Left forelimb (tissue), 1 donor: ENCODE measurements at regions not wholly inside any gene's neighbourhood (a gene's known extent, or its start where the extent isn't known, plus 50 kb on each side); places are given as distances from the start of the nearest gene placed in this dataset.

Experiments
- DNase-seq: peaks from one replicate; pipeline ENCODE4 v3.0.0-alpha.2; 2018; ENCODE audit warnings: low spot score

DNA sequence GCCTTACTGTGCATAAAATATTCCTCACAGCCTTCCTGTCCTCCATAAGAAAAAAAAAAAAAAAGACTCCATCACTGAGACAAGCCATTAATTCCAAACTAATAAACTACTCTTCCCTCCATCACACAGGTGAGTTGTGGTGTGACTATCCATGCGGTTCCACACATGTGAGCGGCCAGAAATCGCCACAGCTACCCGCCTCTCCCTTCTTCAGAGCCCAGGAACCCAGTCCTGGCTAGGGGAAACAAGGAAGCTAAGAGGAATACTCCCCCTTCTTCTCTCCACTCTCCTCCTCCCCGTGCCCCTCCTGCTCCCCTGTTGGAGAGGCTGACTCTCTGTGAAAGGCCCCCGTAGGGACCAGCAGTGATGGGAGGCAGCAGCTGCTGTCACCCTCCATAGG is 128.6 kb upstream of the ARID1B start:
- no peak for DNase-seq

DNA sequence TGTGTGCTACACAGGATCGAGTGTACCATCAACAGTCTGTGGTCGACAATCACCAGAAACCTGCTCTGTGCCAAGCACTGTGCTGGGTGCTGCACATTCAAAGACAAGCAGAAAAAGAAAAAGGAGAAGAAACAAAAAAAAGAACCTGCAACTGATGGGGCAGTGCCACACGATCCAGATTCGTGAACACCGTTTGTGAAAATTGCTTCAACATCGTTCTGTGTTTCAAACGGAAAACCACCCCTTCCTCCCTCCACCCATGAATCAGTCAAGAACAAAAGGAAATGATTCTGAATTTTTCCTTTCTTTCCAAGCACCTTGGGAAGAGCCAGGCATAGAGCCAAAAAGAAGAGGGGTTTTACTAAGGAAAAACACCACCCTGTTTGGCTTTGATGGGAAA is 129.2 kb upstream of the ARID1B start:
- no peak for DNase-seq

DNA sequence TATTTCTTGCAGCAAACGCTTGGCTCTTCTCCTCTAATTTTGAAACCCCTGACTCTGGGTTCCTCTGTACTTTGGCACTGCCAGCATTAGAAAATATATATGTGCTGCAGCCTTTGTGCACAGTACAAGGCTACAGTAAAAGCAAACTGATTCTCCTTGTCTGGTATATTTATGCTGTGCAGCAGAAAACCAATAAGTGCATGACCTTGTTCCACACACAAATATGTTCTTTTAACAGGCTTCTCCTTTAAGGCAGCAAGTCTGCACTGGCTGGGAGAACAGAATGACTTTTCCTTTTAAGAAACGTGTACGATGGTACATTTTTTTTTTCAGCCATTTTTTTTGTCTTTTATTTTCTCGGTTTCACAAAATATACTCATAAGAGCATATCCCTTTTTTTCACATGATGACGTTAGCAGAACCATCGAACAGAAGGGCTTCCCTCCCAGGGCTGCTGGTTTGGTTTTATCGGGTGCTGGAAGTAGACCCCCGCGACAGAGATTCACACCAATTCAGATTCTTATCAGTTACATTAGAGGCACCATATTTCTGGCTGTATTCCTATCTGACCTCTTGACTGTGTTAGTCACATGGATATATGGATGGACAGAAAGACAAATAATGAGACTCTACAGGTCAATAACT is 129.9 kb upstream of the ARID1B start:
- no peak for DNase-seq

DNA sequence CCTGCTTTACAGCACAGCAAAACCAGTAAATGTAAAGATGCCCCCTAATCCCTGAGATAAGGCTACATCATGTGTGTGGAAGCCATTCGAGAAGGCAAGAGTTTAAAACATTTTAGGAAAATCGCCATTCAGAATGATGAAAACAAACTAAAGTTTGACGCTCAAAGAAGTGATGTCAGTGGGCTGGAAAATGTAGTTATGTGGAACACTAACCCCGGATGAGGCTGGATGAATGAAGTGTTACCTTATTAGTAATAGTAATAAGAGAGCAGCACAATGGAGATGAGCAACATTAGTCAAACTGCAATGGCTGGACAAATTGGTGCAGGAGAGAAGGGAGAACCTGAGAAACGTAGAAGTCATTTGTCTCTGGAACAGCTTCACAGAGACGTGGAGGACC is 130.7 kb upstream of the ARID1B start:
- no peak for DNase-seq

DNA sequence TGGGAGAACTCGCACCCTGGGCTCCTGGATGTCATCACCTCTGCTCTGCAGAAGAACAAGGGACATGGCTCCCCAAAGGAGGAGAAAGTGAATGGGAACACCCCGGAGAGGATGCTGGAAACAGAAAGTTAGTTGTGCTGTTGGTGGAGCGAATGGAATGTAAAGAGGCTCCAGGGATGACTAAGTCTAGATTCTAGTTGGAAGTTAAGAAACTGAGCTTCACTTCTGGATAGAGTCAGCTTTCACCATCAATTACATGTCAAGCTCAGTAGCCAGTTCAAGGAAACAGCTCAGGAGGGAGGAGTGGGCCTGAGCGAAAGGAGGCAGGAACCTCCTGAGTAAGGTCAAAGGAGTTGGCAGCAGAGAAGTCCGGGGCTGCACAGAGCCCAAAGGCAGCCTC is 132.1 kb upstream of the ARID1B start:
- no peak for DNase-seq

DNA sequence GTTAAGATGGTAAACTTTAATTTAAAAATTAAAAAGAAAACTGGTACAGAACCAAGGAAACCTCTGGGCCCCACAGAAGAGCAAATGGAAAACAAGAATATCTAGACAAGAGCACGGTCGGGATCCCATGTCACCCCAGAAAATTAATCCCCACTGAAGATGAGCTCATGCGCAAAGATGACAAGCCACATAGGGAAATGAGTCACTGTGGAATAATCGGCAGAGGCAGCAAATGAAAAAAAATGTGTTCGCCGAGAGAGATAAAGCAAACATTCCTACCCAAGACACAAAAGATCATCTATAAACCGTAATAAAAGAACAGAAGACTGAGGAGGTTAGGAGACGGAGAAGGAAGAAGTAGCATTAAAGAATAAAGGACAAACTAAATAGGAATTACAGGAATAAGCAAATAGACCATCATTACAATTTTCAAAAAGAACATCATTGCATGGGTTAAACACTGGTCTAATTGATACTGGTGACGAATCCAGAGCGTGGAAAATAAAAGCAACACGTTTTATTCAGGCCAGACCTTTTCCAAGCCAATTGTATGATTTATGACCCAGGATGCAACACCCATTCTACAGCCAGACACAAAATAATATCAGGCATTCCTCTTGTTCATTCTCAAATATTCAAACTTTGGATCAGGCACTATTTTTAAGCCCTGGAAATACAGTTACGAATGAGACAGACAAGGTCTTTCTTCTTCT is 138.0 kb upstream of the ARID1B start:
- no peak for DNase-seq

DNA sequence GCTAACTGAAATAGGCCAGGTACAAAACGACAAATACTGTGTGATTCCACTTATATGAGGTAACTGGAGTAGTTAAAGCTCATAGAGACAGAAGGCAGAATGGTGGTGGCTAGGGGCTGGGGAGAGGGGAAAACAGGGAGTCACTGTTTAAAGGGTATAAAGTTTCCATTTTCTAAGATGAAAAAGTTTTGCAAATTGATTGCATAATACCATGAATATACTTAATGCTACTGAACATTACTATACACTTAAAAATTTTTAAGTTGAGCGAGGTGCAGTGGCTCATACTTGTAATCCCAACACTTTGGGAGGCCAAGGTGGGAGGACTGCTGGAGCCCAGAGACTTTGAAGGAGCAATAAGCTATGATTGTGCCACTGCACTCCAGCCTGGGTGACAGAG is 138.6 kb upstream of the ARID1B start:
- DNase-seq, result no peak

DNA sequence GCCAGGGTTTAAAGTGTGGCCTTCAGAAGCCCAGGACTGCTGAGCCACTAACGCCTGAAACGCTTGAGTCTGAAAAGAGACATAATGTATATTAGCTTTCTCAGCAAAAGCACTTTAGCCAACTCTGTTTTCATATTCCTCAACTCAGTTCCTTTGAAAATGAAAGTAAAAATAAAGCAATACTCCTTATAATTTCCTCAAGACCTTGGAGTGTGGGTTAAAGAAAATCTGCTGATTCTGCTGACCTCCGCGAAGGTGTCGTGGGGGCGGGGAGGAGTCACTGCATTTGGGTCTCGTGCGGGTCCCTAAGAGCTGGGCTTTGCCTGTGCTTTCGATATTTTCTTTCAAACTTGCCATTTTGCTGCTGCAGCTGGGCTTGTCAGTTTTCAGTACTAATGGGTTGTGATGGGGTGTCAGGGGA is 142.2 kb upstream of the ARID1B start:
- DNase-seq, result no peak

DNA sequence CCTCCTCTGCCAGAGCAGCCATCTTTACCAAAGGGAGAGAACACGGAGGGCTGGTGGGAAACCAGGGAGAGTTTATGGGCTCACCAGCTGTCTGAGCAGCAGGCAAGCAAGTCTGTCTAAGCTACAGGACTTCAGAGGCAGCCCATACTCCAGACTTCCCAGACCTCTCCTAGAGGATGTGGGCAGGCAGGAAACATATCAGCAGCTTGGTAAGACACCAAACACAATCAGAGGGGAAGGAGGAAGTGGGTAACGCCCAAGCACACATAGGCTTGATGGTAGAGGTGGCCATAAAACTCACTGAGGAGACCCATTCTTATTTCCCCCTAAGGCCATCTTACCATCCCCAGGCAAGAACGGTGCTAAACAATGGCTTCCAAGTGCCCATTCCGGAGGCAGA is 143.1 kb upstream of the ARID1B start:
- no peak for DNase-seq

DNA sequence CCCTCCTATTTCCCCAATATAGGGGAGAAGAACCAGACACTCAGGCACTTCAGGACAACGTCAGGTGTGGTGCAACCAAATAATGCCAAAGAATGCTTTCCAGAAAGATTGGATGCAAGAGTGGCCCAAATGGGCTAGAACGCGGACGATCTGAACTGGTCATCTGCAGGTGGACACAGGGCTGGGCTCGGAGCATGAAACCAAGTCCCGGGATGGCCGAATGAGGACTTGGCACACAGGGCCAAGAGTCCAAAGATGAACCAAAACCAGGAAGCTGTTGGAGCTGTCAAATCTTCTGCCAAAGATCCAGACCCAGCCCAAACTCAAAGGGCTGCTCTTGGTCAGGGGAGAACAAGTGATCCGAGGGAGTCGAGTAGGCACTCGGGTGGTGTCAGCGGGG is 143.9 kb upstream of the ARID1B start:
- DNase-seq, result no peak

DNA sequence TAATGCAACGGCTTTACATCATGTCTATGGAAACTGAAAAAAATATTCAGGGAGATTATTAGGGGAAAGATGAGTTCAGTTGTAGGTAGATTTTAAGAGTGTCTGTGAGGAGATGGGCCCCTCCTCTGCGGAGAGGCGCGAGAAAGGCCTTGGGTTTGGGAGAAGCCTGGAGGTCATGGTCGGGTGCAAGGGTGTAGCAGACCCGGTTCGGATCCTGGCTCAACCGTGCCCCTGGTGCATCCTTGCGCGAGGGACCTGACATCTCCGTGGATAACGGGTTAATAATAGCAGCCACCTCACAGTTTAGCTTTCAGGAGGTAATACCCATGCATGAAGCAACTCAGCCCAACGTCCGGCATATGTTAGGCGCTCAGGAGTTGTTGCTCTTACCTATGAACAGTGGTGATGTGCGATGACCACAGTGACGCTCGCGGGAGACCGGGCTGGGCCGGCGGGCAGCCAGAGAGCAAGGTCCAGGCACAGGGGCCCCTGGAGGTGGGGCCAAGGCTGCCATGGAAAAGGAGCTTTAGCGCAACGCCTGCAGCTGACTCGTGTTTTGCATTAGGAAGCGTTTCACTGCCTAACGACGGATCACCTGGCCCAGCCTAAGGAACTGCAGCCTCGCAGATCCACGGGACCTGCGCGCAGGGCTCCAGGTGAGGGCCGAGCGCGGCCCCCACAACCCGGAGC is 146.4 kb upstream of the ARID1B start:
- no peak for DNase-seq

DNA sequence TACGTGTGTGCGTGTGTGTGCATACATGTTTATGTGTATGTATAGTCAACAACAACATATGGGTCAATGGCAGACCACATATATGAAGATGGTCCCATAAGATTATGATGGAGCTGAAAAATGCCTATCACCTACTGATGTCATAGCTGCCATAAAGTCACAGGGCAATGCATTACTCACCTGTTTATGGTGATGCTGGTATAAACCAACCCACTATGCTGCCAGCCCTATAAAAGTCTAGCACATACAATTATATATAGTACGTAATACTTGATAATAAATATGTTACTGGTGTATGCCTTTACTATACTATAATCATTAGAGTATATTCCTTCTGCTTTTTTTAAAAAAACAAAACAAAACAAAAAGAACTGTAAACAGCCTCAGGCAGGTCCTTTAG is 148.4 kb upstream of the ARID1B start:
- no peak for DNase-seq

DNA sequence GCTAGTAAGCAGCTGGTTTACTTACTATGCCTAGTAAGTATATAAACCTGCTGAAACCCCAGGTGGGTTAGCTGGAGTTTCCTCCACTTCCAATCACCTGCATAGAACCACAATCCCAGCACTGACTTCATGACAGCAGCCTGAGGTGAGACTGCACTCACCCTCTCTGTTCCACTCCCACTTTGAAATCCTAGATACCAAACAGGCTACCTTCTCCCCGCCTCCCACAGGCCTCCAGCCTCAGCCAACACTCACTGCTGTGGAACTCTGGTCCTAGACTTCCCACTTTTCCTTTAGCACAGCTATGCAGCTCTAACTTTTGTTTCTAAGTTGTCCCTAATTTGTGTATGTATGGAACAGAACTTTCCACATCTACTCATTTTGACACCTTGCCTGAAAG is 149.7 kb upstream of the ARID1B start:
- no peak for DNase-seq

DNA sequence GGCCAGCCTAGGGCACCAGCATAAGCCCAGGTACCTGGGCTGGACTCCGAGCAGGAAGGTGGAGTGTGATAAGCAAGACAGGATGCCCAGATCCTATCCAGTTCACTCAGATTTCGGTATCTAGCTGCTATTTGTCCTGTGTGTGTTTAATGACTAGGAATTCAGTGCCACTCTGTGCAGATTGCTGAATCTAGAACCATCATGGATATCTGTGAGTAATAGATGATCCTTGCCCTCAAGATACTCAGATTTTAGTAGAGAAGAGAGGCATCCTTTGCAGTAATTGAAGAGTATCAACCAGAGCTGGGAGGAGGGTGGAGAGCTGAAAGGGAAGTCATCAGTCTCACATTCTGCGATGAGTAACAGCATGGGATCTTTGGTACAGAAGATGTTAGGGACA is 155.0 kb upstream of the ARID1B start:
- DNase-seq, result no peak

DNA sequence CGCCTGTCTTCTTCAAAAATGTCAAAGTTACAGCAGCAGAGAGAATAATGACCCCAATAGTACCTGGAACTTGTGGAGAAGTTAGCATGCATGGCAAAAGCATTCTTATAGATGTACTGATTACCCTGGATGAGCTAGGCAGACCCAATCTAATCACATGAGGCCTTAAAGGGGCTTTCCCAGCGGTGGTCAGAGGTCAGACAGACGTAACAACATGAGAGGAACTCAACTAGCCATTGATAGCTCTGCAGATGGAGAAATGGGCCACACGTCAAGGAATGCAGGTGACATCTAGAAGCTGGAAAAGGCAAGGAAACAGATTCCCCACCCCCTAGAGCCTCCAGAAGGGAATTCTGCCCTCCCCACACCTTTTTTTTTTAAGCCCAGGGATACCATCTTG is 156.8 kb upstream of the ARID1B start:
- DNase-seq, result no peak

DNA sequence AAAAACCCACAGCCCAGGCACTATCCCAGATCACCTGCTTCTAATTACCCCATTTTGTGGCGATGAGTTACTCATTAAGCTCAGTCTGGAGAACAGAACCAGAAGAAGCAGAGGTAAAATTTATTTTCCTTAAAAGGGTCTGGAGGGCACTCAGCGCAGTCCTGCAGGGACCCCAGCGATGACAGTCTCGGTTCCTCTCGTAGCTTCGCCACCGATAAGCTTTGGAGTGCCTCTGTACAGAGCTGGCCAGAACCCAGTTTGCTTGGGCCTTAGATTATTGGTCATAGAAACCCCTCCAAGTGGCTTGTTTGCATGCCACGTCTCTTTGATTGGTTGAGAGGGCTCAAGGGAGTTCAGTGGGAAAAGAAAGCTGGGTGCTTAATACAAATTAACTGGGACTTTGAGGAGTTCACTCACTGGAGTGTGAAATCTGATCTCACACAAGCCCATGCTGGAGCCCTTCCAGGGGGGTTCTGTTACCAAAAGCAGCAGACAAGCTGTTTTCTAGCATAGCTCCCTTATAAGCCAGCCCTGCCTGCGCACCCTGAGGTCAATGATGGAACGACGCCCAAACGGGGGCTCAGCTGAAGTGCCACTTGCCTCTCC is 158.5 kb upstream of the ARID1B start:
- no peak for DNase-seq

DNA sequence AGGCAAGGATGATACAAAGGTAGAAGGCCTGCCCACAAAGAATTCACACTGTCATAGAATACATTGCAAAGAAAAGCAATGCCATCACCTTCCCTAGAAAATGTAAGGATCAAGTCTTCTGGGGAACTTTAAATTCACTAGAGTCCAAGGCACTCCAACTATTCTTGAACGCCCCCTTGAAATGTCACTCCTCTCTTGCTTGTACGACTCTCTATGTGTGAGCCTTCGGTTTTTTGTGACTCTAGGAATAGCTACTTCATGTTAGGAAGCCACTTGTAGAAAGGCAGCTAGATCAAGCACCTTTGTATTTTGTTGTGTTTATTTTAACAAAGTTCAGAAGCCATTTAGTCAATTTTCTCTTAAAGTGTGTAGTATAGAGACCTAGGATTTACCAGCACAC is 159.2 kb upstream of the ARID1B start:
- no peak for DNase-seq

DNA sequence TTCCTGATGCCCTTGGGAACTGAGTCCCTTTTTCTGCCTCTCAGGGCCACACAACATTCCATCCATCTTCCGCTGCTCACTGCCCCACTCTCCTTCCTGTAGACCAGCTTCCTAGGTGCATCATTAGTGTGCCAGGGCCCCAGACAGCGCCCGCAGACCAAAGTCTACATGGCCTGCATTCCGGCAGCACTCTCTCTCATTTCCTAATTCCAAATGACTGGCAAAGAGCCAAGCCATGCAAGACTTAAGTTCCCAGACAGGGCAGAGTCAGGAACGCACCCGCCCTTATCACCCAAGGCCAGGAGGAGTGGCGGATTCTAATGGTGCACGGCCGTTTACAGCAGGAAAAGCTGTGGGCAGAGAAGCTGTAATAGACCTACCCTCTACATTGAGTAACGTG is 159.8 kb upstream of the ARID1B start:
- DNase-seq, result no peak

DNA sequence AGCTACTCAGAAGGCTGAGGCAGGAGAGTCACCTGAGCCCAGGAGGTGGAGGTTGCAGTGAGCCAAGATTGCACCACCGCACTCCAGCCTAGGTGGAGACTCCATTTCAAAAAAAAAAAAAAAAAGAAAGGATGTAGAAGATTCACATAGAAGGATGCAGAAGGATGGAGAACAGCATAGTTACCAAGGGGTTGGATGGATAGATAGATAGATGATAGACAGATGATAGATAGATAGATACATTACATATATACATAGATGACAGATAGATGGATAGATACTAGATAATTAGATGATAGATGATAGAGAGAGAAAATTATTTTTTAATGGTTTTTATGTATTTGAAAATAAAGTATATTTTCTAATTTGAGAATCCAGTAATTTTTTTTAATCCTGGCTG is 160.7 kb upstream of the ARID1B start:
- no peak for DNase-seq

DNA sequence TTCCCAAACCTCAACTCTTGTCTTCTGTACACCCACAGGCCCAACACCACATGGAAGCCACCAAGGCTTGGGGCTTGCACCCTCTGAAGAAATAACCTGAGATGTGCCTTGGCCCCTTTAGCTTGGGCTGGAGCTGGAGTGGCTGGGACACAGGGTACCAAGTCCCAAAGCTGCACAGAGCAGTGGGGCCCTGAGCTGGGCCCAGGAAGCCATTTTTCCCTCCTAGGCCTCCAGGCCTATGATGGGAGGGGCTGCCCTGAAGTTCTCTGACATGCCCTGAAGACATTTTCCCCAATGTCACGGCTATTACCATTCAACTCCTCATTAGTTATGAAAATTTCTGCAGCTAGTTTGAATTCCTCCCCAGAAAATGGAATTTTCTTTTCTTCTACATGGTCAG is 163.2 kb upstream of the ARID1B start:
- no peak for DNase-seq

DNA sequence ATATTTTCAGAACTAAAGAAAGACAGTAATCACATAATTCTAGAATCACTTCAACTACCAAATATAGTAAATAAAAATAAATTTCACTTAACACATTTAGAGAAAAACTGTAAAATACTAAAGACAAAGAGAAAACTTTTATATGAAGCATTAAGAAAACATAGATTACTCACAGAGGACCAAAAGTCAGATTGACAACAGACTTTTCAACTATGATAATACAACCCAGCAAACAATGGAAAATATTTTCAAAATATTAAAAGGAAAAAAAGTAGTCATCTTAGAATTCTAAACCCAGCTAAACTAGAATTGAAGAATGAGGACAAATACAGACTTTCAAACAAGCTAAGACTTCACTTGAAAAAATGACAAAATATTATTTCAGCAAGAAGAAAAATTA is 164.8 kb upstream of the ARID1B start:
- no peak for DNase-seq

DNA sequence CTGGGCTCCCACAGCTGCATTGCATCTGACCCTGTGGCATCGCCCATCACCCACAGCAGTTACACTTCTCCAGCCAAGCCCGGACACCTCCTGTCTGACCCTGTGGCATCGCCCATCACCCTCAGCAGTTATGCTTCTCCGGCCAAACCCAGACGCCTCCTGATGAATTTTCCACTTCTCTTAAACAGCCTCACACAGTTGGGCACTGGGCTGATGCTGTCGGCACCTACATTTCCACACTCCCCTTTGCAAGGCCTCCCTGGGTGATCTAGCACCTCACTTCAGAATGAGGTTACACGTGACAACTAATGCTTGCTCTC is 175.2 kb upstream of the ARID1B start:
- no peak for DNase-seq
